Subcutaneous abdominal adipose tissue (tissue), 5 donors: ENCODE measurements at regions not wholly inside any gene's neighbourhood (a gene's known extent, or its start where the extent isn't known, plus 50 kb on each side); places are given as distances from the start of the nearest gene placed in this dataset.

ENCODE experiments used
- H3K27ac ChIP-seq: one replicate; pipeline ENCODE4 v1.7.0; 2013; ENCODE audit warnings: low read depth, mild to moderate bottlenecking, inconsistent platforms, low read length, moderate library complexity
- H3K27me3 ChIP-seq, 5 donors: one replicate each; pipeline ENCODE4 v1.7.0; 2013; ENCODE audit warnings: low read length in 5 of 5, inconsistent platforms in 1 of 5; ENCODE audit not compliant: control insufficient read depth in 5 of 5, insufficient read depth in 4 of 5
- H3K36me3 ChIP-seq, 5 donors: one replicate each; pipeline ENCODE4 v1.7.0; 2013; ENCODE audit warnings: low read length in 5 of 5; ENCODE audit not compliant: control insufficient read depth in 5 of 5, insufficient read depth in 5 of 5
- H3K4me1 ChIP-seq, 5 donors: one replicate each; pipeline ENCODE4 v1.7.0; 2013; ENCODE audit warnings: low read length in 5 of 5, mild to moderate bottlenecking in 3 of 5, moderate library complexity in 1 of 5; ENCODE audit not compliant: control insufficient read depth in 5 of 5, insufficient read depth in 5 of 5
- H3K4me3 ChIP-seq, 5 donors: one replicate each; pipeline ENCODE4 v1.7.0; 2013; ENCODE audit warnings: low read length in 5 of 5, low read depth in 1 of 5
- H3K9ac ChIP-seq, 5 donors: one replicate each; pipeline ENCODE4 v1.7.0; 2013; ENCODE audit warnings: low read length in 5 of 5, mild to moderate bottlenecking in 4 of 5, moderate library complexity in 3 of 5
- H3K9me3 ChIP-seq, 5 donors: one replicate each; pipeline ENCODE4 v1.7.0; 2013; ENCODE audit warnings: low read length in 5 of 5; ENCODE audit not compliant: control insufficient read depth in 5 of 5
- donor health status: healthy.
- donor health status: healthy.
- donor health status: healthy.
- donor health status: healthy.
- donor health status: healthy.

DNA sequence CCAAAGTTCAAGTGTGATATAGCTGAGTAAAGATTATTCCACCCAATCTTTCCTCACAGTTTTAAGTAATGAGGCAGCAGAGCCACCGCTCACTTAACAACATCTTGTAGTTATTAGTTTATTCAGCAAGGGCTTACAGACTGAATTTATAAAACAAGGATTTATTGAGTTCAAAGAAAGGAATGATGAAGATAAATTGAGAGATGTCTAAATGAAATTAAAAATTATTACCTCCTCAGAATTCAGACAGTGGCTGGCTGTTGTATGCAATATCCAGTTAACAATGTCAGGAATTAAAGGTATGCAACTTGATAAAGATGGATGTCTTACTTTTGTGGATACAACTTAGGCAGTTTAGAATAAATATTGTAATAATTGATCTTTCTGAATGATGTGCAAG lies 927.3 kb upstream of the CDH2 start:
- Histone ChIP-seq H3K27me3 (no peaks in the 10 kb centered on the region), H3K36me3 (no peaks in the 10 kb centered on the region), H3K27ac (no peak overlapping the region), H3K4me3 (no peak overlapping the region), H3K9me3 (no peaks in the 10 kb centered on the region), H3K9ac (no peak overlapping the region), H3K4me1 (no peaks in the 10 kb centered on the region)

GRCh38 chr18:29096079-29096770 lies 919.3 kb upstream of the CDH2 start:
- H3K9ac ChIP-seq = no peak overlapping the region
- no peaks in the 10 kb centered on the region for H3K27me3 ChIP-seq
- H3K27ac ChIP-seq = no peak overlapping the region
- H3K4me1 ChIP-seq = no peaks in the 10 kb centered on the region
- peaks cover 0 to 3% (median 0%) of the 10 kb centered on the region in 5 donors for H3K9me3 ChIP-seq
- no peak overlapping the region for H3K4me3 ChIP-seq
- H3K36me3 ChIP-seq = no peaks in the 10 kb centered on the region

DNA sequence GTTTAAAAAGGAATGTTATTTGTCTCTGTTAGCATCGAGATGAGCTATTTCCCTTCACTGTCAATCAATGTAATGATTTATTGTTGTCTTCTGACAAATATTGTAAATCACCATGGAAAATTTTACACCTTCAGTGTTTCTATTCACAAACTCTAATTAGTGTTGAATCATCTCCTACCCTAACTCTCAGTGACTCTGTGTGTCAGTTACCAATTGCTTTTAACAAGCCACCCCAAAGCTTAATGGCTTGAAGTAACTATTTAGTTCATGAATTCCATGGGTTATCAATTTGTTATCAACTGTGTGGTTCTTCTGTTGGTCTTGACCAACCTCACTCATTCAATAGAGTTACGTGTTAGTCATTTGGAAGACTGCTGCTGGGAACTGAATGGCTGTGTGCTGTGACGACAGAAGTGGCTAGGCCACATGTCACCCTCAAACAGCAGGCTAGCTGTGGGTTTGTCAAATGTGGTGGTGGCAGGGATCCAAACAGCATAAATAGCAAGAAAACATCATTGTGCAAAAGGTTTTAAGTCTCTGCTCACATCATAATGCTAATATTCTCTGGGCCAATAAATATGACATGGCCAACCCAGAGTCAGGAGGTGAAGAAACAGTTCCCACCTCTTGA lies 910.8 kb upstream of the CDH2 start:
- Histone ChIP-seq H3K4me1 (no peaks in the 10 kb centered on the region), H3K4me3 (no peak overlapping the region), H3K36me3 (no peaks in the 10 kb centered on the region), H3K9ac (no peak overlapping the region), H3K27me3 (no peaks in the 10 kb centered on the region), H3K27ac (no peak overlapping the region), H3K9me3 (no peaks in the 10 kb centered on the region)

DNA sequence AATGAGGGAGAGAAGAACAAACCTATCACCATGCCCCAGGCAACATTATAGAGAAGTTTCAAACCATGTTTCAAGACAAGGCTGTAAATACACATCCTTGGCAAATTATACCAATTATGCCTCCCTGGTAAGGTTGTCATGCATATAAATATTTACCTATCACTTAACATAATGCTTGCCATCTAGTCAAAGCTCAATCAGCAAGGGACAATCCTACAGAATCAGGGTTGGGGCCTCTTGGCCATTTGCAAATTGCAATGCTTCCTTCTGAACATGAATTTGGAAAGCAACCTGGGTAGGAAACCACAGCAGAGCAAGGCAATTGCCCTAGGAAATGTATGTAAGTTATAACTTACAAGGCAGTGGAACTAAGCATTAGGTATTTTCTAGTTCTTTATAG lies 907.2 kb upstream of the CDH2 start:
- H3K9ac ChIP-seq = no peak overlapping the region
- no peaks in the 10 kb centered on the region for H3K4me1 ChIP-seq
- H3K9me3 ChIP-seq = no peaks in the 10 kb centered on the region
- no peak overlapping the region for H3K4me3 ChIP-seq
- H3K27me3 ChIP-seq = no peaks in the 10 kb centered on the region
- no peak overlapping the region for H3K27ac ChIP-seq
- no peaks in the 10 kb centered on the region for H3K36me3 ChIP-seq

DNA sequence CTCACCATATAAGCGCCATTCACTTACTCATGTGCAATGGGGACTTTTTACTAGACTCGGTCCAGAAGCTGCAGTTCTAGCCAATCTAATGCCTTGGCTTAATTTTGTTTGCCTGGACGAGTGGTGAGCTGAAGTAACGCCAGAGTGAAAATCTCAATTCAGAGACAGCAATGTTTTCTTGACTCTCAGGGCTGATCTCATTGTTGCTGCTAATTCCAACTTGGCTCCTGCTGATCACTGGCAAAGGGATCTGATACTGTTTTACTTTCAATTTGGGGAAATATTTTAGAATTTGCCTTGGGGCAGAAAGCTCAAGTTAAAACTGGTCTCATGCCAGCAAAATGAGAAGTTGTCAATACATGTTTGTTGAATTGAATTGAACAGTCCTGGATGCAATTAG lies 906.6 kb upstream of the CDH2 start:
- no peak overlapping the region for H3K4me3 ChIP-seq
- no peaks in the 10 kb centered on the region for H3K36me3 ChIP-seq
- H3K9me3 ChIP-seq = no peaks in the 10 kb centered on the region
- no peak overlapping the region for H3K9ac ChIP-seq
- H3K27me3 ChIP-seq = no peaks in the 10 kb centered on the region
- no peak overlapping the region for H3K27ac ChIP-seq
- H3K4me1 ChIP-seq = peaks cover 0 to under 1% (median 0%) of the 10 kb centered on the region in 5 donors

- Histone ChIP-seq H3K27me3 (no peaks in the 10 kb centered on the region), H3K4me3 (no peak overlapping the region), H3K4me1 (peaks cover 0 to 5% (median 0%) of the 10 kb centered on the region in 5 donors), H3K9me3 (no peaks in the 10 kb centered on the region), H3K27ac (no peak overlapping the region), H3K9ac (no peak overlapping the region), H3K36me3 (no peaks in the 10 kb centered on the region)
Measured at GRCh38 chr18:29080946-29081345, 904.0 kb upstream of the CDH2 start.

DNA sequence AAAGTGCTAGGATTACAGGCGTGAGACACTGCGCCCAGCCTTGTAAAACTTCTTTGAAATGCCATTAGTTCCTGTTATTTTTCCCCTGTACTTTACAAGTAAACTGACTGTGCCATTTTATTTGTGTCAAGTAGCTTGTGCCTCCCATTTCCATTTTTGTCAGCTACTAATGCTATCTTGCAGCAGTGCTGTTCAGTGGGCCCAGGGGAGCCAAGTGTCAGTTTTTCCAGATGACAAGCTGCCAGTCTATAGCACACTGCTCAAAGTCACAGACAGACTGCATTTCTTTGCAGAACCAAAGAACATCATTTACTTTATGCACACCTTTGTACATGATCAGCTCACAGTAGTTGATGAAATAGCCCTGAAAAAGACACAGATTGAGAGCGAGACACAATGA lies 901.3 kb upstream of the CDH2 start:
- H3K9ac ChIP-seq = no peak overlapping the region
- H3K27ac ChIP-seq = no peak overlapping the region
- peaks cover 0 to 5% (median 0%) of the 10 kb centered on the region in 5 donors for H3K4me1 ChIP-seq
- H3K4me3 ChIP-seq = no peak overlapping the region
- no peaks in the 10 kb centered on the region for H3K9me3 ChIP-seq
- H3K36me3 ChIP-seq = no peaks in the 10 kb centered on the region
- H3K27me3 ChIP-seq = no peaks in the 10 kb centered on the region

DNA sequence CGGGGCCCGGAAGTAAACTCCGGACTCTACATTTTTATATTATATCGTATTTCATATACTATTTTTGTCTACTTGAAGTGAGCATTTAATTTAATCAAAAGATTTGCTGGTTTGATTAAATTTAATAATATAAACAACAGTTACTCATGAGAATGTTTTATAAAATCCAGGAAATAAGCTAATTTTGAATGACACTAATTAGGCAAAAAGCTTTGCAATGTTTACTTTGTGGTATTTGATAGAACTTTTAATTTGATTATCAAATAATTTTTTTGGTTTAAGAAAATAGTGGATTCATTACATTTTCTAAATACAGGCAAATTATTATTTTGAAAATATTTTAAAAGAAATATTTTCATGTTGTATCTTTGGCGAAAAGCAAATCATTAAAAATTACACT lies 900.4 kb upstream of the CDH2 start:
- no peak overlapping the region for H3K4me3 ChIP-seq
- no peaks in the 10 kb centered on the region for H3K9me3 ChIP-seq
- no peaks in the 10 kb centered on the region for H3K27me3 ChIP-seq
- no peaks in the 10 kb centered on the region for H3K36me3 ChIP-seq
- no peak overlapping the region for H3K27ac ChIP-seq
- H3K4me1 ChIP-seq = peaks cover 0 to 5% (median 0%) of the 10 kb centered on the region in 5 donors
- no peak overlapping the region for H3K9ac ChIP-seq

GRCh38 chr18:29076645-29077044 lies 899.7 kb upstream of the CDH2 start:
- H3K27ac ChIP-seq = no peak overlapping the region
- H3K4me1 ChIP-seq = peaks cover 0 to 5% (median 0%) of the 10 kb centered on the region in 5 donors
- H3K36me3 ChIP-seq = no peaks in the 10 kb centered on the region
- no peak overlapping the region for H3K9ac ChIP-seq
- H3K27me3 ChIP-seq = no peaks in the 10 kb centered on the region
- H3K4me3 ChIP-seq = no peak overlapping the region
- no peaks in the 10 kb centered on the region for H3K9me3 ChIP-seq

DNA sequence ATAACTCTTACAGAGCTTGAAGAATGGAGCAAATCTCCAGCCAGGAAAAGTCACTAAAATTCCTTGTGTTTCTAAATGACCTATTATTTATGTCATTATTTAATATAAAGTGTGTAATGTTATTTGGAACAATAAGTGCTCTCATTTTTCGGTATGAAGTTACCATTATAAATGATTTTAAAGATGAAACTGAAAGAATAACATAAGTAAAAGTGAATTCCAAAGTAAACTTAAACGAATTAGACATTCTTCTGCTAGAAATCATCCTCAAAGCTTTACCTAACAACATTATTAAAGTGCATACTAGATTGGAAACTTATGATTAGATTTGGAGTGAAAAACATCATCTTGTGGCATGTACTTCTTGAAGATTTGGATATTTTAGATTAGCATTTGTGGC lies 897.2 kb upstream of the CDH2 start:
- Histone ChIP-seq H3K9me3 (no peaks in the 10 kb centered on the region), H3K4me1 (peaks cover 0 to 5% (median 0%) of the 10 kb centered on the region in 5 donors), H3K4me3 (no peak overlapping the region), H3K9ac (no peak overlapping the region), H3K27me3 (no peaks in the 10 kb centered on the region), H3K36me3 (no peaks in the 10 kb centered on the region), H3K27ac (no peak overlapping the region)
